GM10248 (cell line): ENCODE measurements at regions not wholly inside any gene's neighbourhood (a gene's known extent, or its start where the extent isn't known, plus 50 kb on each side); places are given as distances from the start of the nearest gene placed in this dataset.

ENCODE experiments used
- CTCF ChIA-PET: fragments of 300-600 bp; sonication (Branson Sonifier 250); formaldehyde crosslinking; extraction: SDS; loops from one replicate; lab custom pipeline; 2021; ENCODE audit warnings: antibody characterized with exemption; lab: Yijun Ruan, JAX
- POLR2A ChIA-PET: fragments of 350-650 bp; sonication (Branson Sonifier 250); formaldehyde crosslinking; extraction: SDS; loops from one replicate; lab custom pipeline; 2020; ENCODE audit warnings: antibody characterized with exemption; lab: Yijun Ruan, JAX
- DNase-seq: peaks from one replicate; pipeline ENCODE4 v3.0.0; 2012; ENCODE audit errors: extremely low spot score
- CTCF ChIP-seq: IDR thresholded peaks from 2 replicates; pipeline ENCODE4 v1.5.1; 2012; ENCODE audit warnings: mild to moderate bottlenecking, low read depth; ENCODE audit errors: extremely low read depth, missing control alignments, control extremely low read depth

- ChIA-PET CTCF (interaction anchor here (2.0 kb wide), 1 partner anchor 10 kb away, joined by 5 read pairs; no protein-coding TSS in a partner anchor), POLR2A (no interaction called here)
- DNase-seq: no peak
- TF ChIP-seq CTCF: no peak
Measured at GRCh38 chr1:170219163-170219562, 73.4 kb downstream of the NTMT2 start.

GRCh38 chr1:170221031-170221430, 75.3 kb downstream of the NTMT2 start:
- ChIA-PET POLR2A (no interaction called here), CTCF (no interaction called here)
- TF ChIP-seq CTCF: no peak
- DNase-seq: no peak

GRCh38 chr1:170221495-170221894, 75.7 kb downstream of the NTMT2 start:
- ChIA-PET POLR2A (no interaction called here), CTCF (no interaction called here)
- DNase-seq: no peak
- no peak for TF ChIP-seq CTCF

- ChIA-PET POLR2A (no interaction called here), CTCF (no interaction called here)
- TF ChIP-seq CTCF: no peak
- DNase-seq: no peak
Measured at GRCh38 chr1:170224469-170224868, 78.7 kb downstream of the NTMT2 start.

- DNase-seq: no peak
- POLR2A ChIA-PET: no interaction called here
- no peak for TF ChIP-seq CTCF
- CTCF ChIA-PET: no interaction called here
Measured at GRCh38 chr1:170225781-170226530, 80.2 kb downstream of the NTMT2 start.

- TF ChIP-seq CTCF: no peak
- no peak for DNase-seq
- CTCF ChIA-PET: no interaction called here
- POLR2A ChIA-PET: no interaction called here
Measured at GRCh38 chr1:170226767-170227166, 81.0 kb downstream of the NTMT2 start.
